ENCODE measurements at regions not wholly inside any gene's neighbourhood (a gene's known extent, or its start where the extent isn't known, plus 50 kb on each side); places are given as distances from the start of the nearest gene placed in this dataset.

GRCh38 chr2:18427762-18428161 lies 132.7 kb downstream of the RDH14 start:
- no peak for TF ChIP-seq CTCF (IDR thresholded peaks at IDR 0.05)
- no peak for TF ChIP-seq POLR2A (IDR thresholded peaks at IDR 0.05)
- Histone ChIP-seq H3K27ac (no peak overlapping the region), H3K27me3 (no peaks in the 10 kb centered on the region), H3K4me3 (no peak overlapping the region), H3K4me1 (no peaks in the 10 kb centered on the region), H3K36me3 (no peaks in the 10 kb centered on the region), H3K9me3 (no peaks in the 10 kb centered on the region)
- no peak for DNase-seq

DNA sequence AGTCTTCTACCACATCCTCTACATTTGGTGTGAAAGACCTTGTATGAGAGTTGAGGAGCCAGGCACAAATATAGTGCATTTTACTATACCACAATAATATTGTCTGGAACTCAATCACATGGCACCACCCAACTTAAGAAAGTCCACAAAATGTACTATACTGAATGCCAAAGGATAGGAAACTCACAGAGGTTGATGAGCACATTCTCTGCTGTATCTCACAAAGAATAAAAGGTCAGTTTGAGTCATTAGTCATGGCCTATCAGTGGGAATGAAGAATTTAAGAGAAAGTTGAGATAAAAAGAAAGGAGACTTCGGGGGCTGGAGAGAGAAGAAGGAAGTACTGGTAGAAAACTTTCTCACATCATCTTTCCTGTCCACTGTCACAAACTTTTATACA lies 134.3 kb downstream of the RDH14 start:
- no peak for TF ChIP-seq CTCF (IDR thresholded peaks at IDR 0.05)
- TF ChIP-seq POLR2A (IDR thresholded peaks at IDR 0.05) = no peak
- H3K36me3 ChIP-seq = no peaks in the 10 kb centered on the region

DNA sequence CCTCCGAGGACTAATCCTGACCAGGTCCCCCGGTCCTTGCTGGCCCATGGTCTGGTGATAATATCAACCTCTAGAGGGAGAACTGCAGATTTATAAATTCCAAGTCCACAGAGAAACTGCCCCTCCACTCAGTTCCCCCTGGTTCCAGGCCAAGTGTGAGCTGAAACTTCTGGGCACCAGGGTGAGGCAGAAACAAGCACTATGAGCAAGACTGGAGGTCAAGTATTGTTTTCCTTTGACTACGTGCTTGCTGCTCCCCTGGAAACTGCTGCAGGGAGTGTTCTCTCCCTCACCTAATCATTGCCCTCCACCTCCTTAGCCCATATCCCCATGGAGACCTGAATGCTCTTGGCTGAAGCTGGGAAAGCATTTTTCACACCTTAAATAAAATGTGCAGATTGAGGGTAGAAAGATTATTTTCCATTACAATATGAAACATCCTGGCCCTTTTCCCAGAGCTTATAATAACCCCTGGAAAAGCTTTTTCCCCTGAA lies 135.2 kb downstream of the RDH14 start:
- no peaks in the 10 kb centered on the region for H3K9me3 ChIP-seq
- H3K4me3 ChIP-seq = no peak overlapping the region
- H3K27me3 ChIP-seq = no peaks in the 10 kb centered on the region
- no peak for DNase-seq
- no peaks in the 10 kb centered on the region for H3K4me1 ChIP-seq
- H3K27ac ChIP-seq = no peak overlapping the region
- no peak for TF ChIP-seq CTCF (IDR thresholded peaks at IDR 0.05)
- no peak for TF ChIP-seq POLR2A (IDR thresholded peaks at IDR 0.05)
- no peaks in the 10 kb centered on the region for H3K36me3 ChIP-seq

More for the DNA sequence above, 134.3 kb downstream of the RDH14 start:
- Histone ChIP-seq H3K27me3 (no peaks in the 10 kb centered on the region), H3K4me3 (no peak overlapping the region), H3K4me1 (no peaks in the 10 kb centered on the region), H3K27ac (no peak overlapping the region), H3K9me3 (no peaks in the 10 kb centered on the region)
- DNase-seq = no peak

- TF ChIP-seq POLR2A (IDR thresholded peaks at IDR 0.05) (no peak), CTCF (IDR thresholded peaks at IDR 0.05) (no peak)
- Histone ChIP-seq H3K36me3 (no peaks in the 10 kb centered on the region), H3K4me3 (no peak overlapping the region), H3K27ac (no peak overlapping the region), H3K4me1 (no peaks in the 10 kb centered on the region), H3K27me3 (no peaks in the 10 kb centered on the region), H3K9me3 (no peaks in the 10 kb centered on the region)
- DNase-seq = no peak
Observed at GRCh38 chr2:18423636-18424035, 136.8 kb downstream of the RDH14 start.

GRCh38 chr2:18422432-18423165 lies 137.9 kb downstream of the RDH14 start:
- H3K27me3 ChIP-seq = no peaks in the 10 kb centered on the region

More at GRCh38 chr2:18422432-18423165, 137.9 kb downstream of the RDH14 start:
- Histone ChIP-seq H3K27ac (no peak overlapping the region), H3K9me3 (no peaks in the 10 kb centered on the region), H3K36me3 (no peaks in the 10 kb centered on the region), H3K4me1 (no peaks in the 10 kb centered on the region), H3K4me3 (no peak overlapping the region)
- TF ChIP-seq CTCF (IDR thresholded peaks at IDR 0.05) (no peak), POLR2A (IDR thresholded peaks at IDR 0.05) (no peak)
- no peak for DNase-seq
